ENCODE measurements at regions not wholly inside any gene's neighbourhood (a gene's known extent, or its start where the extent isn't known, plus 50 kb on each side); places are given as distances from the start of the nearest gene placed in this dataset.

DNA sequence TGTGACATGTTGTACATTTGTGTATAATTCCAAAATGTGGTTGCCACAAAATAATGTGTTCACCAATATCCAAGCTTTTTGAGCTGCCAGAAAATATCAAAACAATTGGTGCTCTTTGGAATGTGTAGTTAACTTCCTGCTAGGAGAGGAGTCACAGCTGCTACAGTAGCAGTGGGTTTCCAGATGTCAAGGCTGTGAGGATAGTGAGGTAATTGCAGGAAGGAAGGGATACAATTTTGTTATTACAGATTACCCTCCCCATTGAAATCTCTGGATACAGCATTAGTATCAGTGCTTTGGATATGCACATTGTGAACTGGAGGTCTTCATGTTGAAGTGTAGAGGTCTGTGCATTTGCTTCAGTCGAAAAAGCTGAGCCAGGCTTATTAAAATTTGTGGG, 253.2 kb downstream of the PTPRC start:
- no peaks in the 10 kb centered on the region; the same call in 1 of the 2 replicates for H3K36me3 ChIP-seq (ENCODE audit: control insufficient read depth, insufficient read depth, low read length)
- peak overlapping the region; percentile 71; the same call in 1 of the 2 replicates for H3K27ac ChIP-seq (ENCODE audit: low read length)
- H3K9me3 ChIP-seq (ENCODE audit: control insufficient read depth, insufficient read depth, low read depth, low read length) = no peaks in the 10 kb centered on the region
- ChIA-PET POLR2A (no interaction called here), CTCF (no interaction called here)
- BruUV-seq (replicated peaks) = no TSS peak
- intact Hi-C loops (cut with micrococcal nuclease; ENCODE audit: unreplicated experiment) (no loop called here), in situ Hi-C loops (cut with HindIII; ENCODE audit: low pct_unique_long_range_greater_than_20kb, low sequenced_read_pairs) (no loop called here)
- no peak for ATAC-seq
- TF ChIP-seq POLR2AphosphoS5 (IDR thresholded peaks at IDR 0.05; ENCODE audit: low read depth, low read length) (no peak), SIN3A (IDR thresholded peaks at IDR 0.05; ENCODE audit: borderline replicate concordance, insufficient read depth, low read depth, low read length) (no peak), TCF7L2 (IDR thresholded peaks at IDR 0.05; ENCODE audit: low read depth, low read length) (no peak)
- TF ChIP-seq, protein P1, sequence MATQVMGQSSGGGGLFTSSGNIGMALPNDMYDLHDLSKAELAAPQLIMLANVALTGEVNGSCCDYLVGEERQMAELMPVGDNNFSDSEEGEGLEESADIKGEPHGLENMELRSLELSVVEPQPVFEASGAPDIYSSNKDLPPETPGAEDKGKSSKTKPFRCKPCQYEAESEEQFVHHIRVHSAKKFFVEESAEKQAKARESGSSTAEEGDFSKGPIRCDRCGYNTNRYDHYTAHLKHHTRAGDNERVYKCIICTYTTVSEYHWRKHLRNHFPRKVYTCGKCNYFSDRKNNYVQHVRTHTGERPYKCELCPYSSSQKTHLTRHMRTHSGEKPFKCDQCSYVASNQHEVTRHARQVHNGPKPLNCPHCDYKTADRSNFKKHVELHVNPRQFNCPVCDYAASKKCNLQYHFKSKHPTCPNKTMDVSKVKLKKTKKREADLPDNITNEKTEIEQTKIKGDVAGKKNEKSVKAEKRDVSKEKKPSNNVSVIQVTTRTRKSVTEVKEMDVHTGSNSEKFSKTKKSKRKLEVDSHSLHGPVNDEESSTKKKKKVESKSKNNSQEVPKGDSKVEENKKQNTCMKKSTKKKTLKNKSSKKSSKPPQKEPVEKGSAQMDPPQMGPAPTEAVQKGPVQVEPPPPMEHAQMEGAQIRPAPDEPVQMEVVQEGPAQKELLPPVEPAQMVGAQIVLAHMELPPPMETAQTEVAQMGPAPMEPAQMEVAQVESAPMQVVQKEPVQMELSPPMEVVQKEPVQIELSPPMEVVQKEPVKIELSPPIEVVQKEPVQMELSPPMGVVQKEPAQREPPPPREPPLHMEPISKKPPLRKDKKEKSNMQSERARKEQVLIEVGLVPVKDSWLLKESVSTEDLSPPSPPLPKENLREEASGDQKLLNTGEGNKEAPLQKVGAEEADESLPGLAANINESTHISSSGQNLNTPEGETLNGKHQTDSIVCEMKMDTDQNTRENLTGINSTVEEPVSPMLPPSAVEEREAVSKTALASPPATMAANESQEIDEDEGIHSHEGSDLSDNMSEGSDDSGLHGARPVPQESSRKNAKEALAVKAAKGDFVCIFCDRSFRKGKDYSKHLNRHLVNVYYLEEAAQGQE (IDR thresholded peaks at IDR 0.05; ENCODE audit: insufficient read depth in 1 of 2, low read depth in 2 of 2, low read length in 1 of 2) = no peak
- TF ChIP-seq, protein P2, sequence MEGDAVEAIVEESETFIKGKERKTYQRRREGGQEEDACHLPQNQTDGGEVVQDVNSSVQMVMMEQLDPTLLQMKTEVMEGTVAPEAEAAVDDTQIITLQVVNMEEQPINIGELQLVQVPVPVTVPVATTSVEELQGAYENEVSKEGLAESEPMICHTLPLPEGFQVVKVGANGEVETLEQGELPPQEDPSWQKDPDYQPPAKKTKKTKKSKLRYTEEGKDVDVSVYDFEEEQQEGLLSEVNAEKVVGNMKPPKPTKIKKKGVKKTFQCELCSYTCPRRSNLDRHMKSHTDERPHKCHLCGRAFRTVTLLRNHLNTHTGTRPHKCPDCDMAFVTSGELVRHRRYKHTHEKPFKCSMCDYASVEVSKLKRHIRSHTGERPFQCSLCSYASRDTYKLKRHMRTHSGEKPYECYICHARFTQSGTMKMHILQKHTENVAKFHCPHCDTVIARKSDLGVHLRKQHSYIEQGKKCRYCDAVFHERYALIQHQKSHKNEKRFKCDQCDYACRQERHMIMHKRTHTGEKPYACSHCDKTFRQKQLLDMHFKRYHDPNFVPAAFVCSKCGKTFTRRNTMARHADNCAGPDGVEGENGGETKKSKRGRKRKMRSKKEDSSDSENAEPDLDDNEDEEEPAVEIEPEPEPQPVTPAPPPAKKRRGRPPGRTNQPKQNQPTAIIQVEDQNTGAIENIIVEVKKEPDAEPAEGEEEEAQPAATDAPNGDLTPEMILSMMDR (IDR thresholded peaks at IDR 0.05) = no peak
- no peak overlapping the region for H3K4me3 ChIP-seq (ENCODE audit: low read depth in 2 of 2, low read length in 2 of 2)
- H3K4me1 ChIP-seq (ENCODE audit: control insufficient read depth, insufficient read depth, low read length) = peaks cover 51% of the 10 kb centered on the region
- no peaks in the 10 kb centered on the region for H3K27me3 ChIP-seq (ENCODE audit: control insufficient read depth, insufficient read depth, low read length)
- no peak for DNase-seq (ENCODE audit: low read depth, low spot score)

DNA sequence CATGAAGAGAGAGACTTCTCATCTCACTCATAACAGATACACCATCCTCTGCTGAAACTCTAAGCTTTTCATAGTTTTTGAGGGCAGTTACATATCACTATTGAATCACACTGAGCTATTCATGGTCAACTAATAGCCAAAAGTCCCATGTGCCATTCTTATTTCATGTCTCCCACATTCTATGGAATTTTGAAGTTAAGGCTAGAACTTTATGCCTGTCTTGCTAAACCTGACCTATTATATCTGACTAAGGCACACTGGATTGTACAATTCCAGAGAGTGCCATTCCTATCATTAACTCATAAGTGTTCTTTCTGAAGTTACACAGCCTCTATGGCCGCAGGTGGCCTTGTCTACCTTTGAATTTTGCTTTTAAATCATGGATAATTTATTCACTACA, 254.3 kb downstream of the PTPRC start:
- intact Hi-C loops (cut with micrococcal nuclease; ENCODE audit: unreplicated experiment) = no loop called here
- H3K27me3 ChIP-seq (ENCODE audit: control insufficient read depth, insufficient read depth, low read length) = no peaks in the 10 kb centered on the region
- no peaks in the 10 kb centered on the region; the same call in 1 of the 2 replicates for H3K36me3 ChIP-seq (ENCODE audit: control insufficient read depth, insufficient read depth, low read length)
- CTCF ChIA-PET = interaction anchor here (0.7 kb wide), 1 partner anchor 119 kb away, joined by 4 read pairs; no protein-coding TSS in a partner anchor
- no peak for DNase-seq (ENCODE audit: low read depth, low spot score)
- peak overlapping the region; percentile 65; the same call in 1 of the 2 replicates for H3K27ac ChIP-seq (ENCODE audit: low read length)
- no peaks in the 10 kb centered on the region for H3K9me3 ChIP-seq (ENCODE audit: control insufficient read depth, insufficient read depth, low read depth, low read length)
- no TSS peak for BruUV-seq (replicated peaks)
- TF ChIP-seq, protein P1 (IDR thresholded peaks at IDR 0.05; ENCODE audit: insufficient read depth in 1 of 2, low read depth in 2 of 2, low read length in 1 of 2) = no peak
- TF ChIP-seq, protein P2 (IDR thresholded peaks at IDR 0.05) = no peak
- no peak for TF ChIP-seq POLR2AphosphoS5 (IDR thresholded peaks at IDR 0.05; ENCODE audit: low read depth, low read length)
- no peak for TF ChIP-seq SIN3A (IDR thresholded peaks at IDR 0.05; ENCODE audit: borderline replicate concordance, insufficient read depth, low read depth, low read length)
- TF ChIP-seq TCF7L2 (IDR thresholded peaks at IDR 0.05; ENCODE audit: low read depth, low read length) = no peak
- in situ Hi-C loops (cut with HindIII; ENCODE audit: low pct_unique_long_range_greater_than_20kb, low sequenced_read_pairs) = no loop called here
- ATAC-seq = no peak
- POLR2A ChIA-PET = no interaction called here
- no peak overlapping the region for H3K4me3 ChIP-seq (ENCODE audit: low read depth in 2 of 2, low read length in 2 of 2)
- H3K4me1 ChIP-seq (ENCODE audit: control insufficient read depth, insufficient read depth, low read length) = peaks cover 50% of the 10 kb centered on the region
